GM12875 (cell line): ENCODE measurements at regions not wholly inside any gene's neighbourhood (a gene's known extent, or its start where the extent isn't known, plus 50 kb on each side); places are given as distances from the start of the nearest gene placed in this dataset.

Experiments
- H3K4me3 ChIP-seq: one replicate; pipeline ENCODE4 v1.5.1; 2011; ENCODE audit warnings: low read depth, low read length, control low read depth
- CTCF ChIP-seq: IDR thresholded peaks from 2 replicates; pipeline ENCODE4 v1.5.1; 2011; ENCODE audit warnings: low read depth, mild to moderate bottlenecking, control low read depth, inconsistent platforms, low read length, moderate library complexity, borderline replicate concordance; ENCODE audit not compliant: insufficient read depth

- no peak for TF ChIP-seq CTCF
Observed at GRCh38 chr2:64221935-64222334, 77.7 kb upstream of the PELI1 start.

GRCh38 chr2:64222351-64222750 is 78.1 kb upstream of the PELI1 start:
- TF ChIP-seq CTCF = no peak
- H3K4me3 ChIP-seq = no peak overlapping the region

More at GRCh38 chr2:64221935-64222334, 77.7 kb upstream of the PELI1 start:
- no peak overlapping the region for H3K4me3 ChIP-seq

GRCh38 chr2:64223055-64223454 is 78.8 kb upstream of the PELI1 start:
- H3K4me3 ChIP-seq = no peak overlapping the region
- no peak for TF ChIP-seq CTCF

- H3K4me3 ChIP-seq = no peak overlapping the region
- no peak for TF ChIP-seq CTCF
Observed at GRCh38 chr2:64225491-64225890, 81.3 kb upstream of the PELI1 start.

GRCh38 chr2:64226611-64227010 is 82.4 kb upstream of the PELI1 start:
- TF ChIP-seq CTCF = no peak

GRCh38 chr2:64227603-64228125 is 83.4 kb upstream of the PELI1 start:
- no peak for TF ChIP-seq CTCF
- H3K4me3 ChIP-seq = peak overlapping the region; percentile 50

More at GRCh38 chr2:64226611-64227010, 82.4 kb upstream of the PELI1 start:
- no peak overlapping the region for H3K4me3 ChIP-seq

GRCh38 chr2:64228126-64228678 is 84.0 kb upstream of the PELI1 start:
- TF ChIP-seq CTCF = 0 out of 2 replicates have a peak, but pooled peaks have one; percentile 3

More at GRCh38 chr2:64228126-64228678, 84.0 kb upstream of the PELI1 start:
- H3K4me3 ChIP-seq = peak overlapping the region; percentile 50
